Kidney glomerular epithelial cell (primary cell): ENCODE measurements at regions not wholly inside any gene's neighbourhood (a gene's known extent, or its start where the extent isn't known, plus 50 kb on each side); places are given as distances from the start of the nearest gene placed in this dataset.

Source experiments
- DNase-seq: peaks from one replicate; lab custom pipeline; 2025; lab: John Stamatoyannopoulos, UW

DNA sequence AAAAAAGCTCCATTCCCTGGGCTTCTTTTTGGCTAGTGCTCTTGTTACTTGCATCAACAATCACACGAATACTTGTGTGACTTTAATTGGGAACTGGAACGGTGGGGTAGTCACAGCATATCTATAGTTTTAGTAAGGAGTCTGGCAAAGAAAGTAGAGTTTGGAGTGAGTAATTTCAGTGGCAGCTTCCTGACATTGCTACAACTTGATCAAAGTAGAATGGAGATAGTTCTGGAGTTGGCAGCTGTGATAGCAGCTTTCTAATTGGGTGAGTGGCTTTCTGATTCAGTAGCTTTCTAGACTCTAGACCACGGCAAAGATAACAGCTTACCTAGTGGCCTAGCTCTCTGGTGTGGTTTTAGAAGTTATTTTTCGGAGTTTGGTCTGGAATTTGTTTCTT lies 475.0 kb downstream of the TUSC7 start:
- peak; percentile 64 for DNase-seq

DNA sequence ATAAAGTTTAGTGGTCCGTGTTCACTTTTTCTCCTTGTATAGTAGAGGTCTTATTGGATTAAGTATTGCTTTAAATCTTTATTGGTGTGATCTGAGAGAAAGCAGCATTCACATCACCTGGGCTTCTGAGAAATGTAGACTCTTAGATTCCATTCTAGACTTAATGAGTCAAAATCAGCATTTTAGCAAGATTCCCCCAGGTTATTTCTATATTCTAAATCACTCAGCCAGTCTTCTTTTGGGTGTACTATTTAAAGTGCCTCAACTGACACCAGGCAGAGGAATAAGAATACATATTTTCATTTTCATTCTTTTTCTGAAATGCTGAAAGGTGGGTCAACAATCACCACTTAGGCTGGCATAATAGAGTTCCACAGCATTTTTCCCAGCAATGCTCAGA lies 481.7 kb downstream of the TUSC7 start:
- DNase-seq: no peak

DNA sequence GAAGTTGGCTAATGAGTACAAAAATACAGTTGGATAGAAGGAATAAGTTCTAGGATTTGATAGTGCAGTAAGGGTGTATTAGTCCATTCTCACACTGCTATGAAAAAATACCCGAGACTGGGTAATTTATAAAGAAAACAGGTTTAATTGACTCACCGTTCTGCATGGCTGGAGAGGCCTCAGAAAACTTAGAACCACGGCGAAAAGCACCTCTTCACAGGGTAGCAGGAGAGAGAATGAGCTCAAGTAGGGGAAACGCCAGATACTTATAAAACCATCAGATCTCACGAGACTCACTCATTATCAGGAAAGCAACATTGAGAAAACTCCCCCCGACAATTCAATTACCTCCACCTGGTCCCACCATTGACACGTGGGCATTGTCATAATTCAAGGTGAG lies 483.3 kb downstream of the TUSC7 start:
- DNase-seq: peak; percentile 79

DNA sequence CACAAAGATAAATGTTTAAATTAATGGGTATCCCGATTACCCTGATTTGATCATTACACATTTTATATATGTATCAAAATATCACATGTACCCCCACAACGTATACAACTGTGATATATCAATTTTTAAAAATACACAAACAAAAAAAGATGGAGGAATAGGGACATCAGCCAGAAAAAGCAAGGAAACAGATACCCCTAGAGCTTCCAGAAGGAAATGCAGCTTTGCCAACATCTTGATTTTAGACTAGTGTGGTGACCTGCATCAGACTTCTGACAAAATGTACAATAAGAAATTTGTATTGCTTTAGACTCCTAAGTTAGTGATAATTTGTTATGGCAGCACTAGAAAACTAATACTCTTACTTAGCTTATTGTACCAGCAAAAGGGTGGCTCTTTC lies 483.8 kb downstream of the TUSC7 start:
- DNase-seq: peak; percentile 6

DNA sequence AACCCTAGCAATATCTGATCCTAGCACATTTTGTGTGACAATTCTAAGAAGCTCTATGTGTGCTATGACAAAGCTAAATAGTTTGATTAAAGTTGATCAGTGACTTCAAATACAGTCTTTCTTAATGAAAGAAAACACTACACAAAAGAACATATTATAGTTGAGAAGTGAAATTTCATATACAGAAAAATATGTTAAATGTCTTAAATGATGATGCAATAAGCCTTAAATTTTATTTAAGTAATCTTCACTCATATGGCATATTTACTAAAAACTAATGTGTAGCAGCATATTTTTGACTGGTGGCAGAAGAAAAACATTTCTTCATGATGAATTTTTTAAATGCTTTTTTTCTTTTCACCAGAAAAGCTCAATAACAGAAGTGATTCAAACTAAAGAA lies 485.5 kb downstream of the TUSC7 start:
- DNase-seq: no peak

DNA sequence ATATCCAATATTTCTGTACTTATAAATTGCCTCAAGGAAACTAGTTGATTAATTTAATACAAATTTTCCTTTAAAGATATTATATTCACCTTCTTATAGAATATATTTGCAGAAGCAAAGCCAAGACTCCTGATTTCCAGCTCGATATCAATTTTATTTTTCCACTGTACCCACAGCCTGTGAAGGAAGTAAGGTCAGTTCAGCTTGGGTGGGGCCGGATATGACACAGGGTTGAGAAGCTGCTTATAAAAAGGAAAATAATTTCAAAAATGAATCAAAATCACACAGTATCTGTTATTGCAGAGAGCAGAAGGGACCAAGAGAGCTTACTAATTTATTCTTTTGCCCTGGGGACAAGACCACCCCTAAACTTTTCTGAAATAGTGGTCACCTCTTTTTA lies 491.4 kb downstream of the TUSC7 start:
- DNase-seq: no peak

DNA sequence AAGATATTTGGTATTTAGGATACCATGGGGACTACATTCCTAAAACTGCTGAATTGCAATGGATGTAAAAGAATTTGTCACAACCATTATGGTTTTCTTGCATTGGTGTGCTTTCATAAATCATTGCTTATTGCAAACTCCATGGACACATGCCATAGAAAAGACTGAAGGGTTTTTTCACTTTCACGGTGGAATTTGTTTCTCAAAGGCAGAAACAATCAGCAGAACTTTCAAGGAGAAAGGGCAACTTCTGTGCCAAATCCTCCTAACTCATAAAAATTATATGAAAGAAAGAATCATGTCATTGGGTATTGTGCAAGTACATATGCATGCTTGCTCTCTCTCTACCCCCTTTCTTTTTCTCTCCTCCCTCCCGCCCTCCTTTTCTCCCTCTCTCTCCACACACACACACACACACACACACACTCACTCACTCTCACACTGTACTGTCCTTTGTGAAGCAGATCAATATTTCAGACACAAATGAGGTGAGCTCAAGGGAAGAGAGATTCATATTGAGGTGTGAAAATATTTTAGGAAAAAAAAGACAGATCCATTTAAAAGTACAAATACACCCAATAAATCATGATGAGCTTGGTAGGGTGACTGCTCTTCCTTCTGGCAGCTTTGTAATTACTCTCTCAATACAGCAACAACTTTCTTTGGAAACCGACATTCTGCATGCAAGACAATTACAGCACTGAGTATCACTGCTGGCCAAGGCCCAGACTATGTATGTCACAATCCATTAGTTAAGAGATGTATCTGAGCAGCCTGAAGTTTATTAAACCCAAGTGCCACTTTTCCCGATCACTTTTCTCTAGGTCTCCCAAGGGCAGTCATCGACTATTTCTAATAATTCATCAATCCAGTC lies 492.6 kb downstream of the TUSC7 start:
- DNase-seq: no peak

DNA sequence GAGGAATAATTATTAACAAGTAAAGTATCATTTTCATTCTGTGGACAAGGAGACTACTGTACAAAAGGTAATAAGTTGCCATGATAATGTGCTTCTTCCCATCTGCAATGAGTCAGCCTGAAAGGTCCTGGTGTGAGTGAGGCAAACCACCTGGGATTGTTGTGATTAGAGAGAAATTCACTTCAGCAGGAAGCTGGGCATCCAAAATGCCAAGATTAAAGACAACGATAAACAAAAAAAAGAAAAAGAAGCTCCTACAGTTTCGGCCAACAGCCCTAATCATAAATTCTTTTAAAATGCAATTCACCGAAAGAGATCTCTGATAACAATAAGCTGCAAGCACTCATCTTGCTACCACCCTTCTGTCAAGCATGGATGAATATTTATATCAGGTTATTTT lies 507.8 kb downstream of the TUSC7 start:
- DNase-seq: peak; percentile 63

DNA sequence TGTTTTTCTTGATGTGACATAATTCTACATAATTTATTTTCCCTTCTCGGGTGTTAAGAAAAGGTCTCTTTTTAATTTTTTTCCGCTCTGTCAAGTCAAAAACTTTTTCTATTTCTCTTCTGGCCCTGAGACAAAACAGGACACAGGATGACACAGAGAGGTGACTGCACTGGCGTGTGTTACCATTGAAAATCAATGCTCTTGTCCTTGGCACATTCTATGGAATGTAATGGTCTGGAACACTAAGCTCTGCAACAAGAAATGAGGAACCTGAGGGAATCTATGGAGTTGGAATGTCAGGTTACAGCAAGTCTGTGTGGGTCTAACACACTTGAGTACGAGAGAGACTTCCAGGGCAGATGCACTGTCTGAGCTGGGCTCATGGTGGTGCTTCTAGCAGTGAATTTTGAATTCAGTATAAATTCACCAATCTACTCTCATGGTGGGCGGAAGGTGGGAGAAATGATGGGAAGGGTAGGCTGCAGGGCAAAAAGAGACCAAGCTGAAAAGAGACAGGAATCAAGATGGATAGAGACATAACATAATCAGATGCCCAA lies 508.3 kb downstream of the TUSC7 start:
- no peak for DNase-seq

DNA sequence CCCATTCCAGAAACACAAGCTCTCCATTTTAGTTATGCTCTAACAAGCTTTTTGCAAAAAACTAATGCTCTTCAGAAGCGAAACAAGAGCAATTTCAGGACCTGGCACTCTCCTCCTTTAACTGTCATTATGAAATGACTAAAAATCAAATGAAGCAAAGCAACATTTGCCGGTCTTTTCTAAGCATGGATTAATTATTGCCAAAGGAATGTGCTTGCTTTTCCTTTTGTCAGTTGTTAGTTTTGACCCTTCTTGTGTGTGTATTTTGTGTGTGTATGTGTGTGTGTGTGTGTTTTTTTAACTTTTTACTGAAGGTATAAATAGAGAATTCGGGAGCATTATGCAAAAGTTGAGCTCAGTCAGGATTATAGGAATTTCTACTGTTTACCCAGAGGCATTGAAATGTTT lies 509.1 kb downstream of the TUSC7 start:
- no peak for DNase-seq

DNA sequence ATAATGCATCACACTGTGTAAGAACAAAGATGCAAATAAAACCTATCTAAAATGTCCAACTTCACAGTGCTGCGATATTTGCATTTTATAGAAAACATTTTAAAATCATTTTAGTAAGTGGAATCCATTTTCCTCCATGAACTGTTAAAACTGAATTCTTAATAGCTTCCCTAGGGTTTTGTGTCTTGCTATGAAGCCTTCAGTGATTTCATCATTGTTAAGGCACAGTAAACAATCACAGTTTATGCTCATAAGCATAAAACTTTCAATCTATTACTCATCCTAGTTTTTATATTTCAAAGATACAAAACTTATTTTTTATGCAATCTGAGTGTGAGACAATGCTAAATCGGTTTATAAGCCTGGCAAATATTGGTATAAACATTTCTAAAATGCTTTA lies 509.7 kb downstream of the TUSC7 start:
- DNase-seq: no peak

DNA sequence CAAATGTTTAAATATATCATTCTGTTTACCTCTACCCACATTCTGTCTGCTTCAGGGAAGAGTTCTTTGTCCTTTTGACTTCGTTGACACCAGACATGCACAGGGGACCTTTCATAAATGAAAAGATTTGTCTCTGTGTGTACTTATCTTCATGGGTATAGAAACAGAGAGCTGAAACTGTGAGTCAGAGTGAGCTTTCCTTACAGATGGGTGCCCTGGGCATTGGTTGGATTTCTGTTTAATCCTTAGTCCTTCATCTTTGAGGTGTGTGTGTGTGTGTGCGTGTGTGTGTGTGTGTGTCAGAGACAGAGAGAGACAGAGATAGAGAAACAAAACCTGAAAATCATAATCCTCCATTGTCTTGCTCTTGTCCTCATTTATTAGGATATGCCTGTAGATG lies 517.4 kb downstream of the TUSC7 start:
- no peak for DNase-seq

DNA sequence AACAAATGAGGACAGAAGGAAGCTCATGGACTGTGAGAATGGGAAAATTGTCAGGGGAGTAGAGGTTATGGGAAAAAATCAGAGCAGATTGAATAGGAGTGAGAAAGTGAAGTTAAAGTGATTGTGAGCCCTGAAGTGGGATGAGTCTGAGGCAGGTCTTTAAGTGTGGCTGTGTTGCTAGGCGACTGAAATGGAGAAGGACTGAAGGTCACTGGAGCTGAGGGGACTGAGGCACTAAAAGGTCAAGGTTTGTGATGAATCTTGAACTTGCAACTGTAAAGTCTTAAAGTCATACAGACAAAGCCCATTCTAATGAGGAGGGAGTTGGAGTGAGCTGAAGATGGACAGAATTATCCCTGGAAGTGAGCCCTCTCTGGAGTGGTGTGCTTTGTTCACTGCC lies 518.9 kb downstream of the TUSC7 start:
- no peak for DNase-seq

DNA sequence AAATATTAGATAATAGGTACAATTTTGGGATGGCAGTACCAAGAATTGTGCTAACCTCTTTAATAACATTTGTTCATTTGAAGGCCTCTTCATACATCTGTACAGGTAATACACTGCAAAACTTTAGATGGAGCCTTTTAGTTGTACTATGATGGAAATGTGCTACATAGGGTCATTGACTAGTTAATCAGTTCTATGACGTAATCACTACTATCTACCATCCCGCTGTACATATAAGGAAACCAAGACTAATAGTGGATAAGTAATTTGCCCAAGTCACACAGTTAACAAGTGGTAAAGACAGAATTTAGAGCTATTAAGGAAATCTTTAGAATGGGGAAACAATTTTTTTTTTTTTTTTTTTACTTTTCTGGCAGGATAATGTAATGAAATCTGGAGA lies 521.3 kb downstream of the TUSC7 start:
- DNase-seq: no peak

DNA sequence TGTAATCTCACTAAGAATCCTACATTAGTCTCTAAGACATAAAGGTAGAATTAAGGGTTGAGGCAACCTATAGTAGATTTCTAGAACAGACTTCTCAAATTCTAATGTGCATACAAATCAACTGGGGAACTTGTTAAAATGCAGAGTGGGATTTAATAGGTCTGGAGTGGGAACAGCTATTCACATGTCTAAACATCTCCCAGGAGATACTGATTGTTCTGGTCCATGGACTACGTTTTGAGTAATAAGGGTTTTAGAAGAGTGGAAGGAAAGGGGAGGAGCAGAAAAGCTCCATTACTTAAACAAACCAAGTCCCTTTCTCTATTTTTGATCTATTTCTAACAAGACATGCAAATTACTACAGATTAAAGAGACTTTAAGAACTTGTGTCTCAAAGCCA lies 524.8 kb downstream of the TUSC7 start:
- no peak for DNase-seq

DNA sequence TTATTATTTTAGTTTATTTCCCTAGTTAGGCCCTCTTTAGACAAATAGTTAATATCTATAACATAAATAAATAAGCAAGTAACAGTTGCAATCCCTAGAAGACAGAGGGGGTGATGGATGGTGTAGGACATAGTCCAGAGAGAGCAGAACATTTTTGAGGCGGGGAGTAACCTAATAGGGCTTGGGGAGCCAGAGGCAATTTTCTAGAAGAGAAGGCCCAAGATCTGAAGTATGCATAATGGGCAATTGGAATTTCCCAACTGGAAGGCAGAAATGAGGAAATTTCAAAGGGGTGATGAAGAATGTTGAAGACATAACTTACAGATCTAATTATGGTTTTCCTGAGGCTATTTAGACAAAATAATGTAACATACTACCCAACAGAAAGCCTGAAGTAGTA lies 525.7 kb downstream of the TUSC7 start:
- no peak for DNase-seq

DNA sequence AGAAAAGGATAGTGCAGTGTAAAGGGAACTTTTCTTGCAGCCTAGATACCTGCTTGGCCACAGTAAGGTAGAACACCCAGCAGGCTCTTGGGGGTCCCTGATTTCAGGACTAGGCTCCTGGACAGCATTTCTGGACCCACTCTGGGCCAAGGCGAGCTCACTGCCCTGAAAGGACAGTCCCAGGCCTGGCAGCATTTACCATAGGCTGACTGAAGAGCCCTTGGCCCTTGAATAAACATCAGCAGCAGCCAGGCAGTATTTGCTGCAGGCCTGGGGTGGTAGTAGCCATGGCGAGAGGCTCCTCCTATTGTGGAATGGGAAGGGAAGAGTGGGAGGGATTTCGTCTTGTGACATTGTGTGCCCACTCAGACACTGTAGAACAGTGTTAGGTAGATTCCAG lies 529.2 kb downstream of the TUSC7 start:
- DNase-seq: no peak

DNA sequence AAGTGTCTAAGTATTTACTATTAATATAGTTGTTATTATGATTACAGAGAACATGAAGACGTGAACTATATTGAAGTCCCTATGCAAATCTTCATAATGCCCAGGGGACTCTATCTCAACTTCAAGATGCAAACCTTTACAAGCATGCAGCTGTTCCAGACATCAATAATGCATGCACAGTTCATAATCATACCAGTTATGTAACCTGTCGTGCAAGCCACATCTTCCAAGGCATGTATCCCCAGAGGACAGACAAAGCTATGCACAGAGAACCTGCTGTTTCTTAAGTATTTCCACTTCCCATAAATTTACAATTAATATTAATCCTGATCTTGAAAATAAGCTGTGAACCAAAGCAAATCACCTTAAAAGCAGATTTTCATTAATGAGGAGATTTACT lies 534.1 kb downstream of the TUSC7 start:
- DNase-seq: no peak

DNA sequence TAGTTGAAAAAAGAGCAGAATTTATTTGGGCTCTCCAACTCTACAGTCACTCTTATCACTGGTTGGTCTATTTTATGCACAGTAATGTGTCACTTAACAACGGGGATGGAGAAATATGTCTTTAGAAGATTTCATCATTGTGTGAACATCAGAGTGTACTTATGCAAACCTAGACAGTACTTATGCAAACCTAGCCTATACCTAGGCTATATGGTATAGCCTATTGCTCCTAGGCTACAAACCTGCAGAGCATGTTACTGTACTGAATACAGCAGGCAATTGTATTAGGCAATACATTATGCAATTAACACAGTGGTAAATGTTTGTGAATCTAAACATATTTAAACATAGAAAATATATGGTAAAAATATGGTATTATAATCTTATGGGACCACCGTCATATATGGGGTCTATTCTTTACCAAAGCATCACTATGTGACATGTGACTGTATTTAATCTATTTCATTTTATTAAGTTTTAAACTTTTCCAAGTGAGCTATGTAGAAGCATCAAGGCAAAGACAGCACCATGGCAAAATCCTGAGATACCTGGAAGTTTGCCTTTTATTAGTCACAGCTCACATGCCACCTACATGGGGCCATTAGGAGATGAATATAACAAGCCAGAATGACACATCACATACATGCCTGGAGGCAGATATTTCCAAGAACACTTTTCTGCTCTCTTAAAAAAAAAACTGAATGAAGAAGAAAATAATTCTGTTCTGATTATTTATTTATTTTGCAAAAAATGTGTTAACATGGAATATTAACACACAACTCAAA lies 537.4 kb downstream of the TUSC7 start:
- DNase-seq: no peak

DNA sequence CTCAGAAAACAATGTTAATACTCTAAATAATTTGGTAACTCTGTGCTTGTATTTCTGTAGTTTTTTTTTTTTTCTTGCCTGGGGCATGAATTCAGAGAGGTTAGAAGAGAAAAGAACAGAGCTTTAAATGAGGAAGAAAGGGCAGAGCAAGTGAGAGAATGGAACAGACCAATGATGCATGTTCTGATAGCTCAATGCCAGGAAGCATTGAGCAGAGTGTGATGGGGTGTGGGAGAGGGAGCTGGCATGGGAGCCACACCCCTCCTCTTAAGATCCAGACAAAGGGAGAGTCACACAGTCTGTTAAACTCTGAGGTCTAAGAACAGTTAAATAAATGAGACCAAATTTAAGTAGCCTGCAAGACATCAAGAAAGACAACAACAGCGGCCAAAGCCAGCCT lies 538.6 kb downstream of the TUSC7 start:
- DNase-seq: no peak

DNA sequence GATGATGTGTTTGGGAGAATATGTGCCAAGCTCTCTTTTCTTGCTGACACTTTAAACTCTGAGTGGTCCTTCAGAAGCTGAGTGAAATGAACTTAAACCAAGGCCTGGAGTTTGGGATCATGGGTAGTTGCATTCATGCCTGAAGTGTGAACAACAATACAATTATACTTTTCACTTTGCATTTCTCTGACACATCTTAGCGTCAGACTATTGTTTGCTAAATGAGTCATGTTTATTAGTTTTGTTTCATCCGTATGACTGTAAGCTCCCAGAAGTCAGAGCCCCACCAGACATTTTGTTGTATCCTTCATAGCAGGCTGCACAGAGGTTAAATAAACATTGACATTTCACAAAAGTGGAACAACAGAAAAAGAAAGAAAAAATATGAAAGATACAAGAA lies 542.6 kb downstream of the TUSC7 start:
- peak; percentile 64 for DNase-seq

DNA sequence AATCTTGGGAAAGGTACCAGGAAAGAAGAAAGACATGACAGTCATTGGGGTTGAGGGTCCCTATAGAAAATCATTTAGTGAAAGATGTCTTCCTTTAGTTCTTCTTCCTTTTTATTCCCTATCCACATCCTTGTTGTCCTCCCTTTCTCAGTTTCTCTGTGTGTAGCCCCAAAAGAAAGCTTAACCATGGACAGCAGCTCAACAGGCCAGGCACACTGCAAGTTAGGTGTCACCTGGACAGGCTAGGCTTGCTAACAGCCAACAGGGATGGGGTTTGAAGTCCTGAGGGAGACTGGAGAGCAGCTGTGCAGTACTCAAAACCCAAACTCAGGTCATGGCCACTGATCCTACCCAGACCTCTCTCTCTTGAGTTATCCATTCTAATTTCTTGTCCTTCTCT lies 543.1 kb downstream of the TUSC7 start:
- no peak for DNase-seq

DNA sequence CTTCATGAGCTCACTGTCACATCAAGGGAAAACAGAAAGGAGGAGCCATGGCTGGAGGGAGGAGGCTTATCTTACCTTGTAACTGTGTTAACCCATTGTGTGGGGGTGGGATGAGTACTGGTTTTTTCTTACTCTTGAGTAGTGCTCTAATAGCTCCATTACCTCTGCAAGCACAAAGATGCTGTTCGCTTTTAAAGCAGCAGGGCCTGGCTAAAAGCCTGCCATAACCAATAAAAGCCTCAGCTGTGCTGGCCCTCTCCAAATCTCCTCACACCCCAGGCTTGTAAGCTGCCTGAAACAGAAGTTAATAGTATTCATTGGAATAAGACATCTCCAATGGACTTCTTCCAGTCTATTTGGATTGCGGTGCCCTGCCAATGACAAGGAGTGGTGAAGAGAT lies 544.1 kb downstream of the TUSC7 start:
- no peak for DNase-seq
